Calu3 (cell line): ENCODE measurements at regions not wholly inside any gene's neighbourhood (a gene's known extent, or its start where the extent isn't known, plus 50 kb on each side); places are given as distances from the start of the nearest gene placed in this dataset.

Source experiments
- BruUV-seq: library from RNA; stranded (reverse); fragments of 400-500 nt; replicated peaks from 2 replicates; lab custom pipeline; 2021; lab: Mats Ljungman, UMichigan
- CTCF ChIA-PET: fragments of 300-600 bp; sonication (Branson Sonifier 250); formaldehyde crosslinking; loops from one replicate; lab custom pipeline; 2022; ENCODE audit warnings: antibody characterized with exemption; lab: Charles Lee
- DNase-seq: peaks from one replicate; pipeline ENCODE4 v3.0.0; 2022
- H3K27ac Mint-ChIP-seq: one replicate; pipeline ENCODE4 v1.8.0; 2022; ENCODE audit warnings: mixed read lengths; ENCODE audit not compliant: unreplicated experiment
- H3K27me3 Mint-ChIP-seq: one replicate; pipeline ENCODE4 v1.8.0; 2022; ENCODE audit warnings: mixed read lengths; ENCODE audit not compliant: unreplicated experiment
- H3K36me3 Mint-ChIP-seq: one replicate; pipeline ENCODE4 v1.8.0; 2022; ENCODE audit warnings: mild to moderate bottlenecking, moderate library complexity, mixed read lengths; ENCODE audit not compliant: insufficient read depth, unreplicated experiment
- H3K4me1 Mint-ChIP-seq: one replicate; pipeline ENCODE4 v1.8.0; 2022; ENCODE audit warnings: mild to moderate bottlenecking, low read depth, mixed read lengths; ENCODE audit not compliant: unreplicated experiment
- H3K4me3 Mint-ChIP-seq: one replicate; pipeline ENCODE4 v1.8.0; 2022; ENCODE audit warnings: mild to moderate bottlenecking, low read depth, moderate library complexity, mixed read lengths; ENCODE audit not compliant: unreplicated experiment
- H3K9me3 Mint-ChIP-seq: one replicate; pipeline ENCODE4 v1.8.0; 2022; ENCODE audit warnings: low read depth, mixed read lengths; ENCODE audit not compliant: unreplicated experiment
- CTCF ChIP-seq: fragments of 200-600 bp; IDR thresholded peaks from one replicate; pipeline ENCODE4 v1.8.0; 2022; ENCODE audit warnings: antibody characterized with exemption; ENCODE audit not compliant: unreplicated experiment
- intact Hi-C: fragments of 100-400 bp; cut with micrococcal nuclease; formaldehyde crosslinking; loops from one replicate; pipeline ENCODE4 v1.10.0; 2022; ENCODE audit not compliant: unreplicated experiment

- CTCF ChIA-PET, result no interaction called here
- BruUV-seq, result no TSS peak
Observed at GRCh38 chr4:13137390-13137789, 346.8 kb downstream of the RAB28 start.

GRCh38 chr4:13133700-13134099, 350.4 kb downstream of the RAB28 start:
- intact Hi-C loops, result no loop called here
- H3K27me3 Mint-ChIP-seq, result no peaks in the 10 kb centered on the region
- CTCF ChIA-PET, result no interaction called here
- H3K4me3 Mint-ChIP-seq, result no peak overlapping the region
- no peak for DNase-seq
- H3K27ac Mint-ChIP-seq, result no peak overlapping the region
- H3K36me3 Mint-ChIP-seq, result no peaks in the 10 kb centered on the region
- H3K9me3 Mint-ChIP-seq, result peaks cover 12% of the 10 kb centered on the region
- TF ChIP-seq CTCF, result no peak
- no TSS peak for BruUV-seq
- H3K4me1 Mint-ChIP-seq, result no peaks in the 10 kb centered on the region

More at GRCh38 chr4:13137390-13137789, 346.8 kb downstream of the RAB28 start:
- H3K27me3 Mint-ChIP-seq, result no peaks in the 10 kb centered on the region
- no peak for DNase-seq
- TF ChIP-seq CTCF, result no peak
- peaks cover 10% of the 10 kb centered on the region for H3K9me3 Mint-ChIP-seq
- intact Hi-C loops, result no loop called here
- H3K36me3 Mint-ChIP-seq, result no peaks in the 10 kb centered on the region
- H3K27ac Mint-ChIP-seq, result no peak overlapping the region
- H3K4me1 Mint-ChIP-seq, result no peaks in the 10 kb centered on the region
- H3K4me3 Mint-ChIP-seq, result no peak overlapping the region

- Mint-ChIP-seq H3K9me3 (peaks cover 12% of the 10 kb centered on the region), H3K27me3 (no peaks in the 10 kb centered on the region), H3K4me3 (no peak overlapping the region), H3K27ac (no peak overlapping the region), H3K36me3 (no peaks in the 10 kb centered on the region), H3K4me1 (no peaks in the 10 kb centered on the region)
- no TSS peak for BruUV-seq
- CTCF ChIA-PET, result no interaction called here
- DNase-seq, result no peak
- intact Hi-C loops, result no loop called here
- TF ChIP-seq CTCF, result no peak
Observed at GRCh38 chr4:13130848-13131247, 353.3 kb downstream of the RAB28 start.

- no TSS peak for BruUV-seq
- H3K4me3 Mint-ChIP-seq, result no peak overlapping the region
- no peaks in the 10 kb centered on the region for H3K27me3 Mint-ChIP-seq
- no peaks in the 10 kb centered on the region for H3K4me1 Mint-ChIP-seq
- DNase-seq, result no peak
- CTCF ChIA-PET, result no interaction called here
- H3K27ac Mint-ChIP-seq, result no peak overlapping the region
- intact Hi-C loops, result no loop called here
- peaks cover 10% of the 10 kb centered on the region for H3K9me3 Mint-ChIP-seq
- no peak for TF ChIP-seq CTCF
- no peaks in the 10 kb centered on the region for H3K36me3 Mint-ChIP-seq
Observed at GRCh38 chr4:13129095-13129494, 355.0 kb downstream of the RAB28 start.
